Activated naive CD4-positive, alpha-beta T cell treated with anti-CD3 and anti-CD28 coated beads for 36 hours (primary cell): ENCODE measurements at regions not wholly inside any gene's neighbourhood (a gene's known extent, or its start where the extent isn't known, plus 50 kb on each side); places are given as distances from the start of the nearest gene placed in this dataset.

Experiments used
- CTCF ChIA-PET: fragments of 350-600 bp; sonication (Branson Sonifier 250); formaldehyde crosslinking; loops from one replicate; lab custom pipeline; 2021; ENCODE audit warnings: antibody characterized with exemption; lab: Charles Lee
- DNase-seq: peaks from one replicate; pipeline ENCODE4 v3.0.0-alpha.2; 2020
- H3K27ac Mint-ChIP-seq: one replicate; pipeline ENCODE4 v1.8.0; 2021; ENCODE audit warnings: mild to moderate bottlenecking, mixed read lengths
- H3K27me3 Mint-ChIP-seq: one replicate; pipeline ENCODE4 v1.8.0; 2021; ENCODE audit warnings: low read depth, mixed read lengths
- H3K36me3 Mint-ChIP-seq: one replicate; pipeline ENCODE4 v1.8.0; 2021; ENCODE audit warnings: low read depth, mixed read lengths
- H3K4me1 Mint-ChIP-seq: one replicate; pipeline ENCODE4 v1.8.0; 2021; ENCODE audit warnings: low read depth, mixed read lengths
- H3K4me3 Mint-ChIP-seq: one replicate; pipeline ENCODE4 v1.8.0; 2021; ENCODE audit warnings: mild to moderate bottlenecking, moderate library complexity, mixed read lengths
- H3K9me3 Mint-ChIP-seq: one replicate; pipeline ENCODE4 v1.8.0; 2021; ENCODE audit warnings: mixed read lengths
- intact Hi-C: fragments of 100-400 bp; cut with micrococcal nuclease; formaldehyde crosslinking; loops from one replicate; pipeline ENCODE4 v1.15.1; 2023

DNA sequence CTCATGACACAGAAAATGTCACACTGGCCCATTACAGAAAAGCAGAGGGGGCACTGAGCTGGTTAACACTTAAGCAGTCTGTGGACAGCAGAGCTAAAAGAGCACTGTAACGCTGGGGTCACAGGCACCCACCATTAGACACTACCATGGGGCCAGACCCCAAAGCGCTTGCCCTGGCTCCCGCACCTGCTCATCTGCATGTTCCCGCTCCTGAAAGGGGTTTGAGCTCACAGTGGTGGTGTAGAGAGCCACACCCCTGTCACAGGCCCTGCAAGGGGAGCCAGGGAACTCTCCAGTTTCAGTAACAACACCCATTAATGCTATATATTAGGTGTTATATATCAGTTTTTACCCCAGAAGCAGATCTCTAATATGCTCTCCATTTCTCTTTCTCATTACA lies 187.0 kb downstream of the ANKRD50 start:
- intact Hi-C loops: no loop called here
- no peak for DNase-seq
- Mint-ChIP-seq H3K27ac (no peak overlapping the region), H3K4me1 (no peaks in the 10 kb centered on the region), H3K36me3 (no peaks in the 10 kb centered on the region), H3K9me3 (no peaks in the 10 kb centered on the region), H3K4me3 (no peak overlapping the region), H3K27me3 (peaks cover 2% of the 10 kb centered on the region)
- CTCF ChIA-PET: no interaction called here

DNA sequence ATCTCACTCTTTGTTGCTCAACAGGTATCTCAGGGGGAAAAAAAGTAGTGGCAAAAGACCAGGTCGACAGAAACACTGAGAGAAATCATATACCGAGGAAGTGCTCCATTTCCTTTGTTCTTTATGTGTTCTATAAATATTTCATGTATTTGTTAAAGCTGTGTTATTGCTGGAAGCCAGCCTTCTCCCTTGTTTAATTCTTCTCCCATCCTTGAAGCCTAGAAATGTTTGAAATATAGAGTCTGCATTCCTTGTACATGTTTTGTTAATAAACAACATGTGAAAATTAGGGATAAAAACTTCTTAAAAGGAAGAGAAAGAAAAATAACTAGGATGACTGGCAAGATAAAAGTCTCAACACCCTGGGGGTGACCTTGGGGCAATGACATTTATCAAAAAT lies 186.2 kb downstream of the ANKRD50 start:
- H3K36me3 Mint-ChIP-seq: no peaks in the 10 kb centered on the region
- no peaks in the 10 kb centered on the region for H3K4me1 Mint-ChIP-seq
- H3K27ac Mint-ChIP-seq: no peak overlapping the region
- no peak for DNase-seq
- CTCF ChIA-PET: no interaction called here
- peaks cover 2% of the 10 kb centered on the region for H3K27me3 Mint-ChIP-seq
- no peaks in the 10 kb centered on the region for H3K9me3 Mint-ChIP-seq
- intact Hi-C loops: no loop called here
- H3K4me3 Mint-ChIP-seq: no peak overlapping the region

DNA sequence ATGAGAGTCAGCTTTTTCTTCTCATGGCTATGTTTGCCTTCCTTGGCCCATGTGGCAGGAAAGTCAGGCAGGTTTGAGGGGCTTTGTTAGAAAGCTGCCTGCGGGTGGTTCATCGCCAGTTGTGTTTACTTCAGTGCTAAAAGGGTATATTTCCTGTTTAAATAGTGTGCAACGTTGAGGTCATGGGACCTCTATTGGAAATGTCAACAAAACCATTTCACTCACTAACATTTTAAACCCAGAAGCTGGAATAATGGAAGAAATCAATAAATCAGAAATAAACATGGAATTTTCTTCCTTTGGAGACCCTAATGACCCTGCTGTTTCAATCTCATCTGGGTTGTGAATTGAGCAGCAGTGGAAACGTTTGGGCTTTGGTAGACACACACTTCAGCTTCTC lies 185.8 kb downstream of the ANKRD50 start:
- CTCF ChIA-PET: no interaction called here

DNA sequence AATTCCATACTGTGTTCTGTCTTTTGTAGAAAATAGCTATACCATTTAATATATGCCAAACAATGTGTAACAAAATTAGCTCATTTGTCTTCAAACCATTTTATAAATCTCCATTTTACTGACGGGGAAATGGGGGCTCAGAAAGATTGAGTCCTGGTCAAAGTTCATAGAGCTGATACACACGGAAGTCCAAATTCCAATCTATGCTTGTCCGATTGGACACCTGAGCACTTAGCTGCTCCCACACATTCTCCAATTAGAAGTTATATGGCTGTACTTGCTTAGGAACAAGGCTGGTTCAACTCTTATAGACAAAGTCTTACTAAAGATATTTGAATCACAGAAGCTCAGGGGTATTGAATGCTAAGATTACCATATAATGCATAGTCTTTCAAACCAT lies 185.2 kb downstream of the ANKRD50 start:
- no peaks in the 10 kb centered on the region for H3K4me1 Mint-ChIP-seq
- no peak overlapping the region for H3K27ac Mint-ChIP-seq
- intact Hi-C loops: no loop called here
- no peak for DNase-seq
- H3K4me3 Mint-ChIP-seq: no peak overlapping the region
- CTCF ChIA-PET: no interaction called here
- H3K27me3 Mint-ChIP-seq: peaks cover 2% of the 10 kb centered on the region
- H3K36me3 Mint-ChIP-seq: no peaks in the 10 kb centered on the region
- H3K9me3 Mint-ChIP-seq: no peaks in the 10 kb centered on the region

More for the DNA sequence above, 185.8 kb downstream of the ANKRD50 start:
- peaks cover 2% of the 10 kb centered on the region for H3K27me3 Mint-ChIP-seq
- no peak for DNase-seq
- no peak overlapping the region for H3K27ac Mint-ChIP-seq
- H3K9me3 Mint-ChIP-seq: no peaks in the 10 kb centered on the region
- no peaks in the 10 kb centered on the region for H3K36me3 Mint-ChIP-seq
- no peak overlapping the region for H3K4me3 Mint-ChIP-seq
- no peaks in the 10 kb centered on the region for H3K4me1 Mint-ChIP-seq
- intact Hi-C loops: no loop called here

DNA sequence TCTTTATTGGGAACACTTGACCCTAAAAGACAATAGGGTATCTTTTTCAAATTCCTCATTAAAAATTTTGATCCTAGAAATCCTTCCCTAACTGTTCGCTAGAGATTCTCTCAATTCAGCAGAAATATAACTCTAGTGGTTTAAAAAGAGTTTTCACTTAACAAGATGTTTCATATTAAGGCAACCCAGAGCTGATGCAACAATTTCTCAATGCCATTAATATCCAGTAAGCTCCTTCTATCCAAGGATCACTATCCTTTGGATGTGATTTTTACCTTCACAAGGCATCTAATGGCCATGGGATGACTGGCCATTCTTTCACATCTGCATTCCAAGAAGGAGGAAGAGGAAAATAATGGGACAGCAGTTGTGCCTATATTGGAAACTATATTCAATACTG lies 183.4 kb downstream of the ANKRD50 start:
- Mint-ChIP-seq H3K4me1 (no peaks in the 10 kb centered on the region), H3K36me3 (no peaks in the 10 kb centered on the region), H3K9me3 (no peaks in the 10 kb centered on the region), H3K27me3 (no peaks in the 10 kb centered on the region), H3K27ac (no peak overlapping the region), H3K4me3 (no peak overlapping the region)
- CTCF ChIA-PET: no interaction called here
- intact Hi-C loops: no loop called here
- no peak for DNase-seq

DNA sequence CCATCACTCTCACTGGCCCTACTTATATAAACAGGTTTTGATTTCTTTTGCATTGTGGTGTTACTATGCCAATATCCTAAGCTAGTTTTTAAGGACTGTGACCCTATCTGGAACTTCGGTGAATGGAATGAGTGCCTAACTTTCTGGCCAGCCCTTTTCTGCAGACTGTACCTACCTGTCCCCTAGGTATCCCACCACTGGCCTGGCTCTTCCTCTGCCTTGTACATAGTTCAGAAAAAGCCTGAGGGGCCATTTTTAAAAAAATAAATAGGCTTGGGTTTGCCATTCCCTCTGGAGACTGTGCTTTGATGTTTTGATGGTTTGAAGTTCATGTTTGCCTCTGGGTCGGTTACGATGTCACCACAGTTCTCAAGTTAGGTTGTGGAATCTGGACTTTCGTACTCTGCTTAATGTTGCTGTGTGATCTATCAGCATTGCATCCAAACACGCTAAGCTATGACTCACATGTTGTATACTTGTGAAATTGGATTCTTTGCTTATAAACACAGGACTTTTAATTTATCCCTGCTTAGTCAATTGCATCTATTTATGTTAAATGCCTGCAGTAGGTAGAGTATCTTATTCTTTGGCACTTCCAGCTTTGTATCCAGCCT lies 182.0 kb downstream of the ANKRD50 start:
- Mint-ChIP-seq H3K27ac (no peak overlapping the region), H3K4me3 (no peak overlapping the region), H3K4me1 (no peaks in the 10 kb centered on the region), H3K36me3 (no peaks in the 10 kb centered on the region), H3K27me3 (no peaks in the 10 kb centered on the region), H3K9me3 (no peaks in the 10 kb centered on the region)
- DNase-seq: no peak
- CTCF ChIA-PET: no interaction called here
- intact Hi-C loops: no loop called here

DNA sequence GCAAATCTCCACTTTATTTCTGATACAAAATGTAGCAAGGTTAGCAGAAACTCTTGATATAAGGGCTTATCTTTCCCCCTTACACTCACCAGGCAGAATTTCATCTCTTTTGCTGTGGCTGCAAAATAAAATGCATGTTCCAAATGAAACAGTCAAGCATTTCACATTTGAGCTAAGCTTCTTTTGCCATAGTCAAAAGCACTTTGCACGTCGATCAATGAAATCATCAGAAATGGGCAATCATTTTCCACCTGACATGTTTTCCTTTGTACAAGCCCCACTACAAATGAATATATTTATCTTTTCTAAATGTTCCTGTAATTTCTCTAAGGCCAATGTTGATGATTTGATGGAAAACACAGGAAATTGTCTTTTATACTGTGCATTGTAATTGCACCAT lies 178.4 kb downstream of the ANKRD50 start:
- Mint-ChIP-seq H3K27me3 (no peaks in the 10 kb centered on the region), H3K36me3 (no peaks in the 10 kb centered on the region), H3K4me3 (no peak overlapping the region), H3K27ac (no peak overlapping the region), H3K9me3 (no peaks in the 10 kb centered on the region), H3K4me1 (no peaks in the 10 kb centered on the region)
- intact Hi-C loops: no loop called here
- CTCF ChIA-PET: no interaction called here
- DNase-seq: no peak

DNA sequence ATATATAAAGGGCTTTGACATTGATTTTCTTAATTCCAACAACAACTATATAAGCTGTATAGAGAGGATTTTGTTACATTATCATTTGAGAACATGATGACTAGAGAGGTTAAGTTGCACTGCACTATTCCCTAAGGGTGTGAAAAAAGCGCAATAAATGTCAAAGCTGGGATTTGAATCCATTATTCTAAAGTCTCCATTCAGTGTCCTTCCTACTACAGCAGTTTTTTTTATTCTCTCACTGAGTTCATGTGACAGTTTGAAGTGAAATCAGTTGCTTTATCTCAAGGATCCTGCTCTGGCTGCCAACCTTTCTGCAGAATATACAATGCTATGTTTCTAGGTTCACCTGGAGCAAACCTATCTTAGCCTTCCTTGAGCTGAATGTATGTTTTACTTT lies 177.5 kb downstream of the ANKRD50 start:
- Mint-ChIP-seq H3K36me3 (no peaks in the 10 kb centered on the region), H3K27ac (no peak overlapping the region), H3K4me3 (no peak overlapping the region), H3K4me1 (no peaks in the 10 kb centered on the region), H3K27me3 (no peaks in the 10 kb centered on the region), H3K9me3 (no peaks in the 10 kb centered on the region)
- intact Hi-C loops: no loop called here
- no peak for DNase-seq
- CTCF ChIA-PET: no interaction called here

DNA sequence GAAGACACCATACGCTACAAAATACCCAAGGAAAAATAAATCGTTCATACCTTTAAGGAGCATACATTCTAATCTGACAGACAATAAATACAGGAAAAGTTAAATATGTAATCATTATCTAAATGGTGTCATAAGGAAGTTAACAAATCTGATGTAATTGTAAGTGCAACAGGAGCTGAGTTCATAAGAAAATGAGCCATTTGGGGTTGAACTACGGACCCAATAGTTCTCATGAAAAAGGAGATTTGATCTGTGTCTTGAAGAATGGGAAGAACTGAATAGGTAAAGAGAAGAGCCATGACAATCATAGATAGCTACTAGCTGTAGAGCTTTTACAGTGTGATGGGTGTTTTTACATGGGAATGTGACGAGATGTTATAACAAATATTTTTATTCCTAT lies 175.6 kb downstream of the ANKRD50 start:
- no peak for DNase-seq
- CTCF ChIA-PET: no interaction called here
- intact Hi-C loops: no loop called here
- no peaks in the 10 kb centered on the region for H3K9me3 Mint-ChIP-seq
- no peaks in the 10 kb centered on the region for H3K36me3 Mint-ChIP-seq
- H3K27me3 Mint-ChIP-seq: no peaks in the 10 kb centered on the region
- H3K4me1 Mint-ChIP-seq: no peaks in the 10 kb centered on the region
- H3K4me3 Mint-ChIP-seq: no peak overlapping the region
- H3K27ac Mint-ChIP-seq: no peak overlapping the region

DNA sequence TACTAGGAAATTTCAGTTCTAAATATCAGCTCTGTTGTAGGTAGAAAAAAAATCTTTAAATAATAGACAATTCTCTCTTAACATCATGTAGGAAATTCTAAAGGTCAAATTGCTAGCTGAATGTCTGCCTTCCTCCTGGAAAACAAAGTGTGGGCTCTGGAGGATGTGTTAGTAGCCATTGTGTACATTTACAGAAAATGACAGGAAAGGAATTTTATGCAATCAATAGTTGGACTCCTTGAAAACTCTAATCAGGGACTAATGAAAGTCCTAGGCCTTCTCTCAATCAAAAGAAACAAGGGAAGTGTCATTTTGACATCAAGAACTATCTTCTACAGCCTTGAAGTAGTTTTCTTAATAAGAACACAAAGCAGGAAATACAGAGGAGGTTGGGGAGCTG lies 174.6 kb downstream of the ANKRD50 start:
- intact Hi-C loops: no loop called here
- H3K4me3 Mint-ChIP-seq: no peak overlapping the region
- H3K9me3 Mint-ChIP-seq: peaks cover 1% of the 10 kb centered on the region
- CTCF ChIA-PET: no interaction called here
- H3K4me1 Mint-ChIP-seq: no peaks in the 10 kb centered on the region
- no peaks in the 10 kb centered on the region for H3K36me3 Mint-ChIP-seq
- H3K27me3 Mint-ChIP-seq: no peaks in the 10 kb centered on the region
- no peak for DNase-seq
- H3K27ac Mint-ChIP-seq: no peak overlapping the region

DNA sequence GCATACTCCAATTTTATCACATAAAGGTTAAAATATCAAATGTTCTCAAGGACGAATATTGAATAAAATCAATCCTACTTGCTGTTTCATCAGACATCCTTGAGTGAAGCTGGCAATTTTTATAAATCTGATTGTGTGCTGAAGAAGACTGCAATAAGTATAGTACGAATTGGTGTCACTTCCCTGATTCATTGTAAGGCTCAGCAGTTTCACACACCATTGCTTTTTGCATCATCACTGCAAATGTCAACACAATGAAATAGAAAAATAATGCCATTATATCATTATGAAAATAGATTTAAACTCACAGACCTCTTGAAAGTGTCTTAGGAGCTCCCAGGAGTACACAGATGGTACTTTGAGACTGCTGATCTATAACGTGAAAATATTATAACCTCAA lies 172.5 kb downstream of the ANKRD50 start:
- Mint-ChIP-seq H3K27ac (no peak overlapping the region), H3K4me1 (no peaks in the 10 kb centered on the region), H3K9me3 (peaks cover 2% of the 10 kb centered on the region), H3K27me3 (no peaks in the 10 kb centered on the region), H3K36me3 (no peaks in the 10 kb centered on the region), H3K4me3 (no peak overlapping the region)
- intact Hi-C loops: no loop called here
- DNase-seq: no peak
- CTCF ChIA-PET: no interaction called here

DNA sequence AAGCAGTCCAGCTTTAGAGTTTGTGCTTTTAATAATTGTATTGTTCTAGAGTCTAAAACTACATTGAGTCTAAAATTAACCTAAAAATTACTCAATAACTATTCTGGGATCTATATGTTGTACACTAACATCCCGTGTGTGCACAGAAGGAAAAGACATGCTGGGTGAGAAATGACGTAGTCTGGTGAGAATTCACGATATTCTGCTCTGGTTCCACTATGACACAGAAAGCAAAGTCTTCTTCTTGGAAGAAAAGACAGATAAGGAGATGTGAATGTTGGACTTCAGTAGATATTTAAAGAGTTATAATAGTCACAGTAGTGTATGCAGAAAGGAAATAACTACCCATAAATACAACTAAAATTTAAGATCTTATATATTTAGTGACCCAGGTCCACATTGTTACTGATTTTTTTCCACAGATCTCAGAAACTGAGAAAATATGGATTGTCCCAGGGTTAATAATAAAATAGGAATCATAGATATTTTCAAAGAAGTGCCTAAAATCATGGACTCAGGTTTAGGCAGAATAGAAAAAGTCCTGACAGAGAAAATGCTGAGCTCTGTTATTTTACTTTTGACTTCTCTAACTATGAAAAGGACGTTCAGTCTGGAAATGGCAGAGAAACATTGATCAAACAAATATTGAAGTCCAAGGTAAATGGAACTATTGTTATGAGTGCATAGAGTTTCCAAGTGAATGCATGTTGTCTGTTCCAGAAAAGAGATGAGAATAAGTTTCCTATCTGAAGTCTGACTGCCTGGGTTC lies 170.7 kb downstream of the ANKRD50 start:
- CTCF ChIA-PET: interaction anchor here (0.6 kb wide), 1 partner anchor 58 kb away, joined by 3 read pairs; no protein-coding TSS in a partner anchor
- intact Hi-C loops: no loop called here
- H3K4me1 Mint-ChIP-seq: no peaks in the 10 kb centered on the region
- H3K27me3 Mint-ChIP-seq: no peaks in the 10 kb centered on the region
- H3K9me3 Mint-ChIP-seq: peaks cover 2% of the 10 kb centered on the region
- no peak overlapping the region for H3K27ac Mint-ChIP-seq
- H3K4me3 Mint-ChIP-seq: no peak overlapping the region
- no peaks in the 10 kb centered on the region for H3K36me3 Mint-ChIP-seq
- no peak for DNase-seq

DNA sequence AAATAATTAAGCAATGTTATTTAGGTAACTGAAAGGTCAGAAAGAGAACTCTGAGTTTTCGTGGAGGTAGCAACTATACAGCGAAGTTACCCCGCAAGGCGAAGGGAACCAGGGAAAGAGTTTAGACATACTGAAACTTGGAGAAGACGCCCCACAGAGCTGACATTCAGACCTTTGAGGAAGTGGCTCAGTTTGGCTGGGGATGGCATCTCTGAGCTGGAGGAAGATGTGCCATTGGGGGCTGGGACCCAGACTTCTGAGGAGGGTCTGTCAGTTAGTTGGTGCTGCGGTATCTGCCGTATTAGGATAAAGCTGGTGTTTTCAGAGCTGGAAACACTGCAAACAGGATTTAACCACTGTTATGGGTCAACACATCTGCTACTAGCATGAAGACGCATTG lies 156.6 kb downstream of the ANKRD50 start:
- H3K27me3 Mint-ChIP-seq: no peaks in the 10 kb centered on the region
- H3K4me3 Mint-ChIP-seq: no peak overlapping the region
- CTCF ChIA-PET: no interaction called here
- H3K36me3 Mint-ChIP-seq: no peaks in the 10 kb centered on the region
- H3K9me3 Mint-ChIP-seq: no peaks in the 10 kb centered on the region
- intact Hi-C loops: no loop called here
- no peak overlapping the region for H3K27ac Mint-ChIP-seq
- no peaks in the 10 kb centered on the region for H3K4me1 Mint-ChIP-seq
- no peak for DNase-seq
